Heart left ventricle (tissue), 13 donors: ENCODE measurements at regions not wholly inside any gene's neighbourhood (a gene's known extent, or its start where the extent isn't known, plus 50 kb on each side); places are given as distances from the start of the nearest gene placed in this dataset.

Source experiments
- POLR2A ChIP-seq, 2 donors: fragments of 450-650 bp; IDR thresholded peaks; one replicate each; pipeline ENCODE4 v1.6.1; 2017; ENCODE audit warnings: antibody characterized with exemption in 2 of 2, mild to moderate bottlenecking in 2 of 2, moderate library complexity in 2 of 2
- TF ChIP-seq, protein P1 (sequence below), 12 donors: fragments of 200-600 bp; sonication (generic) in 4 of 12; IDR thresholded peaks; one replicate each; pipeline versions ENCODE4 v1.5.0 to v1.8.0; 2018 to 2022; ENCODE audit warnings: antibody characterized with exemption in 12 of 12, mild to moderate bottlenecking in 5 of 12
- donor health status: ischemic (EF 13 %, LVEDD 7.1; RV severe dilation, severe dysfunction).
- donor health status: DM: no; HTN: yes; CAD: no.
- donor health status: DM: no; HTN: no; CAD: no.
- donor health status: ischemic (EF 25% LVEDD 6.9; RV normal size, moderate dysfunction).
- donor health status: ischemic (EF 25% LVEDD 5.7; RV mildly dilated, moderate dysfunction).
- donor health status: ischemic (EF 35%, LVEDD 5.7; RV mildly dilated, moderate dysfunction).
- donor health status: nonischemic (EF 11% LVEDD 7.7; RV severe dilation, severe dysfunction).
- donor health status: DM: yes; HTN: yes; CAD: no.
- donor health status: PGD.
- donor health status: ischemic (EF 29% LVEDD 5.4; RV normal size, mild dysfunction).
- donor health status: nonischemic (EF 23%, LVEDD 6.1; RV moderate dilation, normal function).

- TF ChIP-seq, protein P1, sequence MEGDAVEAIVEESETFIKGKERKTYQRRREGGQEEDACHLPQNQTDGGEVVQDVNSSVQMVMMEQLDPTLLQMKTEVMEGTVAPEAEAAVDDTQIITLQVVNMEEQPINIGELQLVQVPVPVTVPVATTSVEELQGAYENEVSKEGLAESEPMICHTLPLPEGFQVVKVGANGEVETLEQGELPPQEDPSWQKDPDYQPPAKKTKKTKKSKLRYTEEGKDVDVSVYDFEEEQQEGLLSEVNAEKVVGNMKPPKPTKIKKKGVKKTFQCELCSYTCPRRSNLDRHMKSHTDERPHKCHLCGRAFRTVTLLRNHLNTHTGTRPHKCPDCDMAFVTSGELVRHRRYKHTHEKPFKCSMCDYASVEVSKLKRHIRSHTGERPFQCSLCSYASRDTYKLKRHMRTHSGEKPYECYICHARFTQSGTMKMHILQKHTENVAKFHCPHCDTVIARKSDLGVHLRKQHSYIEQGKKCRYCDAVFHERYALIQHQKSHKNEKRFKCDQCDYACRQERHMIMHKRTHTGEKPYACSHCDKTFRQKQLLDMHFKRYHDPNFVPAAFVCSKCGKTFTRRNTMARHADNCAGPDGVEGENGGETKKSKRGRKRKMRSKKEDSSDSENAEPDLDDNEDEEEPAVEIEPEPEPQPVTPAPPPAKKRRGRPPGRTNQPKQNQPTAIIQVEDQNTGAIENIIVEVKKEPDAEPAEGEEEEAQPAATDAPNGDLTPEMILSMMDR (IDR thresholded peaks at IDR 0.05): no peak
- TF ChIP-seq POLR2A (IDR thresholded peaks at IDR 0.05): no peak
Observed at GRCh38 chr1:221963742-221964141, 221.9 kb upstream of the DUSP10 start.
